ENCODE measurements at regions not wholly inside any gene's neighbourhood (a gene's known extent, or its start where the extent isn't known, plus 50 kb on each side); places are given as distances from the start of the nearest gene placed in this dataset.
"Not testable (repeated sequence)": the region's sequence is repeated elsewhere in the genome, so short reads cannot be mapped to it uniquely, and the experiment has no call there.

DNA sequence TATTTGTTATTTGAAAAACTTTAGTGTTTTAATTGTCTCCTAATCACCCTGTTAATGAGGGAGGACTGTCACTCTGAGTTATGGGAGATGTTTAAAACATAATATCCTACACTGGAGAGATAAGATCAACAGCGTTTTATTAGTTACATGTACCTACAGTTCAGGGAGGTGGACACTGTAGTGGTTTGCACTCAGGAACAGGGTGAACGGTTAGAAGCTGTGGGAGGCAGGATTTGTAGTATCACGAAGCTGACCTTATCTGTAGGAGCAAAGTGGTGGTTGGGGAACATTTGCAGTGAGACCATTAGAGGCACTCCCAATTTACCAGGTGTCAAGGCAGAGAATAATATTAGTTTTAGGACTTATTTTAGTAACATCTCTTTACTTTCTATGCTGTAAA is 193.3 kb upstream of the KCND2 start:
- H3K4me3 ChIP-seq, result no peak overlapping the region
- TF ChIP-seq CTCF (IDR thresholded peaks at IDR 0.05; ENCODE audit: borderline replicate concordance), result no peak
- no peak overlapping the region for H3K27ac ChIP-seq (replicated peaks)
- no peak for DNase-seq
- no peaks in the 10 kb centered on the region for H3K4me1 ChIP-seq
- intact Hi-C loops (cut with micrococcal nuclease), result no loop called here
- H3K9me3 ChIP-seq (replicated peaks), result peaks cover 3% of the 10 kb centered on the region
- H3K27me3 ChIP-seq (ENCODE audit: low read depth), result no peaks in the 10 kb centered on the region
- no peaks in the 10 kb centered on the region for H3K36me3 ChIP-seq

GRCh38 chr7:120086468-120086867 is 186.5 kb upstream of the KCND2 start:
- H3K9me3 ChIP-seq (replicated peaks); intact Hi-C loops (cut with micrococcal nuclease); H3K4me1 ChIP-seq; DNase-seq; H3K4me3 ChIP-seq; H3K27ac ChIP-seq (replicated peaks); H3K27me3 ChIP-seq (ENCODE audit: low read depth); H3K36me3 ChIP-seq: not testable (repeated sequence)

DNA sequence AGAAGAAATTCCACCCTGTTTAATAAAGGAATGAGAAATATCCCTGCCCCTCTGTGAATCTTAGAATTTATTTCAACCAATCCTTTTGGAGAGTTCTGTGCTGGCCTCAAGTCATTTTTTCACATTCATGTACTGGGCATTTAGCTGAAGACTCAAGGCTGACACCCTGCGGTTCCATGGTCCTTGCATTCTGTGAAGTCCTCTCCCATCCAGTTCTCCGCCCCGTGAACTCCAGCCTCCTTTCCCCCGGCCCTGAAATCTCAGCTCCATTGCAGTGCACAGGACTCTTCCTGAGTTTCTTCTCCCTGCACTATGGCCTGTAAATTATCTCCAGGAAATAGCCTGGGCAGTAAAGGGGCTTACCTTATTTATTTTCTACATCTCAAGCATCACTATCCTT is 183.0 kb upstream of the KCND2 start:
- no peak for DNase-seq
- H3K27ac ChIP-seq (replicated peaks), result no peak overlapping the region
- no peak for TF ChIP-seq CTCF (IDR thresholded peaks at IDR 0.05; ENCODE audit: borderline replicate concordance)
- H3K4me3 ChIP-seq, result no peak overlapping the region
- no peaks in the 10 kb centered on the region for H3K4me1 ChIP-seq
- H3K9me3 ChIP-seq (replicated peaks), result no peaks in the 10 kb centered on the region
- intact Hi-C loops (cut with micrococcal nuclease), result no loop called here
- no peaks in the 10 kb centered on the region for H3K27me3 ChIP-seq (ENCODE audit: low read depth)
- no peaks in the 10 kb centered on the region for H3K36me3 ChIP-seq

DNA sequence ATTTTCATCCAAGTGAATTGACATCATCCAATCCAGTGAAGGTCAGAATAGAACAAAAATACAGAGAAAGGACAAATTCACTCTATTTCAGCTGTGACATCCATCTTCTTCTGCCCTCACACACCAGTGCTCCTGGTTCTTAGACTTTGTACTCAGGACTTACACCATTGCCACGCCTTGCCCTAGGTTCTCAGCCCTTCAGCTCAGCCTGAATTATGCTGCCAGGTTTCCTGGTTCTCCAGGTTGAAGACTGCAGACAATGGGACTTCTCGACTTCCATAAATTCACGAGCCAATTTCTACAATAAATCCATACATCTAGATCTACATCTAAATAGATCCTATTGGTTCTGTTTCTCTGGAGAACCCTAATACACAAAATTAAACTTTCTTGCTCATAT is 181.2 kb upstream of the KCND2 start:
- Histone ChIP-seq H3K4me1 (no peaks in the 10 kb centered on the region), H3K4me3 (no peak overlapping the region), H3K9me3 (replicated peaks) (no peaks in the 10 kb centered on the region), H3K36me3 (no peaks in the 10 kb centered on the region), H3K27me3 (ENCODE audit: low read depth) (no peaks in the 10 kb centered on the region), H3K27ac (replicated peaks) (no peak overlapping the region)
- intact Hi-C loops (cut with micrococcal nuclease), result no loop called here
- TF ChIP-seq CTCF (IDR thresholded peaks at IDR 0.05; ENCODE audit: borderline replicate concordance), result no peak
- DNase-seq, result no peak

DNA sequence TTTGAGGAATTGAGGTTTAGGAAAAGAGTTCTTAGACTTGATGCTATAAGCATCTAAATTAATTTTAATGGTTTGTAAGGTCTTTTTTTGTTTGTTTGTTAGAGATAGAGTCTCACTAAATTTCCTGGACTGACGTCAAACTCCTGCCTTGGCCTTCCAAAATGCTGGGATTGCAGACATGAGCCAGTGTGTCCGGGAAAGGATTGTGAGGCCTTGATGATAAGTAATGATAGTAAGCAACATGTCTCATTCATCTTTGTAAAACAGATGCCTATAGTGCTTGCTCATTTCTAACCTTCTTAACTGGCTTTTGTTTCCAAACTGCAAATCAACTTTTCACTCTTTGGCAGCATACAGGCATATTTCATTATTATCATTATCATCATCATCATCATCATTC is 176.0 kb upstream of the KCND2 start:
- no peak for TF ChIP-seq CTCF (IDR thresholded peaks at IDR 0.05; ENCODE audit: borderline replicate concordance)
- Histone ChIP-seq H3K36me3 (no peaks in the 10 kb centered on the region), H3K9me3 (replicated peaks) (no peaks in the 10 kb centered on the region), H3K27ac (replicated peaks) (no peak overlapping the region), H3K27me3 (ENCODE audit: low read depth) (no peaks in the 10 kb centered on the region), H3K4me3 (no peak overlapping the region), H3K4me1 (no peaks in the 10 kb centered on the region)
- intact Hi-C loops (cut with micrococcal nuclease), result no loop called here
- DNase-seq, result no peak

GRCh38 chr7:120097774-120098173 is 175.2 kb upstream of the KCND2 start:
- H3K4me1 ChIP-seq, result no peaks in the 10 kb centered on the region
- no peaks in the 10 kb centered on the region for H3K27me3 ChIP-seq (ENCODE audit: low read depth)
- no peak overlapping the region for H3K4me3 ChIP-seq
- TF ChIP-seq CTCF (IDR thresholded peaks at IDR 0.05; ENCODE audit: borderline replicate concordance), result no peak
- no peak for DNase-seq
- no peaks in the 10 kb centered on the region for H3K36me3 ChIP-seq
- intact Hi-C loops (cut with micrococcal nuclease), result no loop called here
- no peaks in the 10 kb centered on the region for H3K9me3 ChIP-seq (replicated peaks)
- no peak overlapping the region for H3K27ac ChIP-seq (replicated peaks)
